Neural cell (in vitro differentiated cells): ENCODE measurements at regions not wholly inside any gene's neighbourhood (a gene's known extent, or its start where the extent isn't known, plus 50 kb on each side); places are given as distances from the start of the nearest gene placed in this dataset.

Experiments used
- CTCF ChIP-seq: fragments of 450-650 bp; IDR thresholded peaks from 2 replicates; pipeline ENCODE4 v1.5.1; 2014; ENCODE audit warnings: antibody characterized with exemption, mild to moderate bottlenecking, moderate library complexity; ENCODE audit not compliant: poor library complexity, severe bottlenecking
- EP300 ChIP-seq: fragments of 450-650 bp; conservative IDR thresholded peaks from 2 replicates; pipeline ENCODE4 v1.6.1; 2014; ENCODE audit warnings: antibody characterized with exemption, mild to moderate bottlenecking, moderate library complexity; ENCODE audit not compliant: poor library complexity, severe bottlenecking
- EZH2 ChIP-seq: fragments of 200-600, 300-800 bp; shearing (Covaris generic), sonication (generic); IDR thresholded peaks from 2 replicates; pipeline ENCODE4 v1.6.1; 2014; ENCODE audit warnings: antibody characterized with exemption, low read length, borderline replicate concordance, mild to moderate bottlenecking; ENCODE audit not compliant: insufficient read depth, poor library complexity, severe bottlenecking
- MXI1 ChIP-seq: fragments of 450-650 bp; conservative IDR thresholded peaks from 2 replicates; pipeline ENCODE4 v1.6.1; 2014; ENCODE audit warnings: antibody characterized with exemption, mild to moderate bottlenecking; ENCODE audit not compliant: poor library complexity, severe bottlenecking
- POLR2AphosphoS5 ChIP-seq: IDR thresholded peaks from 2 replicates; pipeline ENCODE4 v1.6.1; 2012
- RAD21 ChIP-seq: fragments of 450-650 bp; conservative IDR thresholded peaks from 2 replicates; pipeline ENCODE4 v1.6.1; 2014; ENCODE audit warnings: antibody characterized with exemption, mild to moderate bottlenecking, moderate library complexity
- REST ChIP-seq: IDR thresholded peaks from 2 replicates; pipeline ENCODE4 v1.6.1; 2012; ENCODE audit warnings: borderline replicate concordance
- SMC3 ChIP-seq: fragments of 450-650 bp; conservative IDR thresholded peaks from 2 replicates; pipeline ENCODE4 v1.6.1; 2014; ENCODE audit warnings: antibody characterized with exemption, mild to moderate bottlenecking, moderate library complexity; ENCODE audit not compliant: poor library complexity
- TAF1 ChIP-seq: IDR thresholded peaks from 2 replicates; pipeline ENCODE4 v1.6.1; 2012; ENCODE audit warnings: low read depth

DNA sequence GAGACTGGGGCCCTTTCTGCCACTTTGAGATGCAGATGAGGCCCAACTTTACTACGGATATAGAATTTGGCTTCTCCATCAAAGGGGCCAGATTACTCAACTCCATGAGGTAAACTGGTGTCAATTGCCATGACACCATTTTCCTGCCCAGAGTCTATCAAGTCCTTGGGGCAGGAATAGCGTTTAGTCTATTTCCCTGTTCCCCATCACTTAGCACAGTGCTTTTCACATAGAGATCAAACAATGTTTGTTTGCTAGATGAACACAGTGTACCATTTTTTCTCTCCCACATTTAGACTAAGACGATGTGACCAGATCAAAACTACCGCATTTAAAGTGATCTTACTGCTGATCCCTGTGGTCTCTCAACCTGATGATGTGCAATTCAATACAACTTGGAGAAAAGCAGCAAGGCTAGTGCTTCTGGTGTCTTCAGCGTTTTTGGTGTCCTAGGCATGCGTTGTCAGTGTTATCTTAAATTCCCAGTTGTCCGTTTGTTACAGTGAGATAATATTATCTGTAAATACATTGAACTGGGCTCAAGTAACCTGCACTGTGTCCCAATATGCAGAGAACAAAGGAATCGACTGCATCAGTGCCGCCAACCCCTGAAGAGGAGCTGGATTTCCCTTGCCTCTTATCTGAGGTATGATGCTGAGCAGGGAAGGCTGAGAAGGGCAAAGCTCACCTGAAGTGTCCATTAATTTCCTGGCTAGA, 446.2 kb downstream of the PLK2 start:
- TF ChIP-seq CTCF (no peak), POLR2AphosphoS5 (no peak), EZH2 (no peak), TAF1 (no peak), REST (no peak), RAD21 (no peak), SMC3 (no peak), EP300 (no peak), MXI1 (no peak)
